Stimulated activated CD4-positive, alpha-beta T cell treated with anti-CD3 and anti-CD28 coated beads, Interleukin-2, amount 100 ng/mL, for 4 hours (primary cell): ENCODE measurements at regions not wholly inside any gene's neighbourhood (a gene's known extent, or its start where the extent isn't known, plus 50 kb on each side); places are given as distances from the start of the nearest gene placed in this dataset.

Experiments used
- DNase-seq: peaks from one replicate; pipeline ENCODE4 v3.0.0-alpha.2; 2020; ENCODE audit warnings: low read depth

- no peak for DNase-seq
These were observed 517.7 kb upstream of the MYT1L start for GRCh38 chr2:2848621-2849333.

- DNase-seq = no peak
These were observed 517.1 kb upstream of the MYT1L start for GRCh38 chr2:2848198-2848597.

- DNase-seq = no peak
These were observed 516.2 kb upstream of the MYT1L start for GRCh38 chr2:2847209-2847676.

GRCh38 chr2:2846332-2847208 is 515.5 kb upstream of the MYT1L start:
- DNase-seq = no peak

- no peak for DNase-seq
These were observed 514.8 kb upstream of the MYT1L start for GRCh38 chr2:2845806-2846315.

GRCh38 chr2:2845267-2845666 is 514.2 kb upstream of the MYT1L start:
- DNase-seq = no peak

- no peak for DNase-seq
These were observed 513.0 kb upstream of the MYT1L start for GRCh38 chr2:2843969-2844548.

- DNase-seq = no peak
These were observed 511.4 kb upstream of the MYT1L start for GRCh38 chr2:2842466-2842865.

GRCh38 chr2:2840681-2841300 is 509.7 kb upstream of the MYT1L start:
- DNase-seq = no peak

- no peak for DNase-seq
These were observed 508.9 kb upstream of the MYT1L start for GRCh38 chr2:2839782-2840531.

- no peak for DNase-seq
These were observed 508.3 kb upstream of the MYT1L start for GRCh38 chr2:2839393-2839781.

- DNase-seq = no peak
These were observed 507.4 kb upstream of the MYT1L start for GRCh38 chr2:2838548-2838845.

- DNase-seq = no peak
These were observed 506.9 kb upstream of the MYT1L start for GRCh38 chr2:2837746-2838547.

- no peak for DNase-seq
These were observed 505.4 kb upstream of the MYT1L start for GRCh38 chr2:2836343-2837070.

GRCh38 chr2:2834516-2835254 is 503.6 kb upstream of the MYT1L start:
- DNase-seq = no peak

- no peak for DNase-seq
These were observed 503.0 kb upstream of the MYT1L start for GRCh38 chr2:2834105-2834504.

- no peak for DNase-seq
These were observed 501.6 kb upstream of the MYT1L start for GRCh38 chr2:2832657-2833056.

- no peak for DNase-seq
These were observed 500.6 kb upstream of the MYT1L start for GRCh38 chr2:2831633-2832032.

- DNase-seq = no peak
These were observed 499.5 kb upstream of the MYT1L start for GRCh38 chr2:2830576-2830975.
